HG02973 (cell line): ENCODE measurements at regions not wholly inside any gene's neighbourhood (a gene's known extent, or its start where the extent isn't known, plus 50 kb on each side); places are given as distances from the start of the nearest gene placed in this dataset.

Experiments used
- ATAC-seq: cut with Tn5 transposase; IDR thresholded peaks from one replicate; pipeline ENCODE4 v1.9.1; 2021; ENCODE audit warnings: moderate library complexity; ENCODE audit not compliant: unreplicated experiment

GRCh38 chrY:15478348-15478963 lies 954.1 kb downstream of the NLGN4Y start:
- no peak for ATAC-seq

- no peak for ATAC-seq
Observed at GRCh38 chrY:15500536-15500935, 976.2 kb downstream of the NLGN4Y start.

GRCh38 chrY:15501181-15501580 lies 976.9 kb downstream of the NLGN4Y start:
- ATAC-seq = no peak

- ATAC-seq = no peak
Observed at GRCh38 chrY:15510288-15510687, 986.0 kb downstream of the NLGN4Y start.

GRCh38 chrY:15510984-15511650 lies 986.8 kb downstream of the NLGN4Y start:
- no peak for ATAC-seq

- no peak for ATAC-seq
Observed at GRCh38 chrY:15535131-15535530, 1010.8 kb downstream of the NLGN4Y start.

- no peak for ATAC-seq
Observed at GRCh38 chrY:15535784-15536511, 1011.6 kb downstream of the NLGN4Y start.

- no peak for ATAC-seq
Observed at GRCh38 chrY:15540516-15540915, 1016.2 kb downstream of the NLGN4Y start.

- ATAC-seq = no peak
Observed at GRCh38 chrY:15546177-15546754, 1021.9 kb downstream of the NLGN4Y start.

- ATAC-seq = no peak
Observed at GRCh38 chrY:15552074-15552473, 1027.7 kb downstream of the NLGN4Y start.

- no peak for ATAC-seq
Observed at GRCh38 chrY:15554991-15555390, 1030.7 kb downstream of the NLGN4Y start.

- no peak for ATAC-seq
Observed at GRCh38 chrY:15559169-15559568, 1034.8 kb downstream of the NLGN4Y start.

GRCh38 chrY:15560840-15561239 lies 1036.5 kb downstream of the NLGN4Y start:
- no peak for ATAC-seq

GRCh38 chrY:15561501-15562289 lies 1037.4 kb downstream of the NLGN4Y start:
- ATAC-seq = no peak

- ATAC-seq = no peak
Observed at GRCh38 chrY:15577886-15578285, 1053.6 kb downstream of the NLGN4Y start.

- no peak for ATAC-seq
Observed at GRCh38 chrY:15578761-15579160, 1054.4 kb downstream of the NLGN4Y start.

GRCh38 chrY:15579245-15579644 lies 1054.9 kb downstream of the NLGN4Y start:
- ATAC-seq = no peak

- ATAC-seq = no peak
Observed at GRCh38 chrY:15583111-15583510, 1058.8 kb downstream of the NLGN4Y start.

- ATAC-seq = no peak
Observed at GRCh38 chrY:15592957-15593356, 1068.6 kb downstream of the NLGN4Y start.

- no peak for ATAC-seq
Observed at GRCh38 chrY:15593476-15594160, 1069.3 kb downstream of the NLGN4Y start.
